Ectodermal cell (in vitro differentiated cells): ENCODE measurements at regions not wholly inside any gene's neighbourhood (a gene's known extent, or its start where the extent isn't known, plus 50 kb on each side); places are given as distances from the start of the nearest gene placed in this dataset.

Experiments used
- H3K27ac ChIP-seq: 2 replicates; pipeline ENCODE4 v1.7.0; 2013; ENCODE audit warnings: mild to moderate bottlenecking, low read depth, low read length; ENCODE audit not compliant: insufficient read depth, poor library complexity, severe bottlenecking
- H3K27me3 ChIP-seq: 2 replicates; pipeline ENCODE4 v1.7.0; 2013; ENCODE audit warnings: mild to moderate bottlenecking, low read length; ENCODE audit not compliant: insufficient read depth, control insufficient read depth, poor library complexity, severe bottlenecking
- H3K36me3 ChIP-seq: one replicate; pipeline ENCODE4 v1.7.0; 2013; ENCODE audit warnings: low read length; ENCODE audit not compliant: control insufficient read depth, insufficient read depth
- H3K4me1 ChIP-seq: one replicate; pipeline ENCODE4 v1.7.0; 2013; ENCODE audit warnings: low read length; ENCODE audit not compliant: control insufficient read depth, insufficient read depth
- H3K4me3 ChIP-seq: 2 replicates; pipeline ENCODE4 v1.7.0; 2013; ENCODE audit warnings: low read depth, low read length, control low read depth; ENCODE audit not compliant: insufficient read depth
- H3K9me3 ChIP-seq: 2 replicates; pipeline ENCODE4 v1.7.0; 2013; ENCODE audit warnings: mild to moderate bottlenecking, low read length, moderate library complexity; ENCODE audit not compliant: control insufficient read depth
- WGBS, 2 experiments: methylation state at CpG; one replicate each; pipeline ENCODE4 v1.1.7; 2013; ENCODE audit warnings: missing lambda C conversion rate in 2 of 2; 5-methylcytosine and 5-hydroxymethylcytosine counted together

GRCh38 chr14:48473944-48474343, 798.5 kb upstream of the MDGA2 start:
- Histone ChIP-seq H3K9me3 (no peaks in the 10 kb centered on the region), H3K4me1 (no peaks in the 10 kb centered on the region), H3K4me3 (no peak overlapping the region), H3K27ac (no peak overlapping the region), H3K36me3 (no peaks in the 10 kb centered on the region), H3K27me3 (no peaks in the 10 kb centered on the region)
- no CpG with 5 or more reads among the region's 1 CpG for WGBS, 2 experiments

- Histone ChIP-seq H3K9me3 (no peaks in the 10 kb centered on the region), H3K4me3 (no peak overlapping the region), H3K4me1 (no peaks in the 10 kb centered on the region), H3K36me3 (no peaks in the 10 kb centered on the region), H3K27me3 (no peaks in the 10 kb centered on the region), H3K27ac (no peak overlapping the region)
These were observed 780.6 kb upstream of the MDGA2 start for GRCh38 chr14:48456051-48456450.

- Histone ChIP-seq H3K4me3 (no peak overlapping the region), H3K27me3 (no peaks in the 10 kb centered on the region), H3K36me3 (no peaks in the 10 kb centered on the region), H3K4me1 (no peaks in the 10 kb centered on the region), H3K9me3 (no peaks in the 10 kb centered on the region), H3K27ac (no peak overlapping the region)
- 100% methylated on average over 2 of the region's 2 CpGs for WGBS, 2 experiments
These were observed 779.5 kb upstream of the MDGA2 start for GRCh38 chr14:48454887-48455286.

GRCh38 chr14:48452437-48452995, 777.1 kb upstream of the MDGA2 start:
- Histone ChIP-seq H3K27me3 (no peaks in the 10 kb centered on the region), H3K27ac (no peak overlapping the region), H3K4me1 (no peaks in the 10 kb centered on the region), H3K36me3 (no peaks in the 10 kb centered on the region), H3K4me3 (no peak overlapping the region), H3K9me3 (no peaks in the 10 kb centered on the region)
- WGBS, 2 experiments = 93 to 95% methylated on average over 2 of the region's 2 CpGs

- Histone ChIP-seq H3K36me3 (no peaks in the 10 kb centered on the region), H3K27me3 (no peaks in the 10 kb centered on the region), H3K27ac (no peak overlapping the region), H3K4me1 (no peaks in the 10 kb centered on the region), H3K9me3 (no peaks in the 10 kb centered on the region), H3K4me3 (no peak overlapping the region)
- WGBS, 2 experiments = 84 to 92% methylated on average over 2 of the region's 2 CpGs
These were observed 759.8 kb upstream of the MDGA2 start for GRCh38 chr14:48435221-48435620.

- Histone ChIP-seq H3K36me3 (no peaks in the 10 kb centered on the region), H3K27me3 (no peaks in the 10 kb centered on the region), H3K9me3 (no peaks in the 10 kb centered on the region), H3K27ac (no peak overlapping the region), H3K4me3 (no peak overlapping the region), H3K4me1 (no peaks in the 10 kb centered on the region)
- WGBS, 2 experiments = 92 to 94% methylated on average over 5 of the region's 5 CpGs
These were observed 755.4 kb upstream of the MDGA2 start for GRCh38 chr14:48430805-48431204.

- no peaks in the 10 kb centered on the region for H3K36me3 ChIP-seq
- no peak overlapping the region for H3K27ac ChIP-seq
- H3K4me3 ChIP-seq = no peak overlapping the region
- no peaks in the 10 kb centered on the region for H3K9me3 ChIP-seq
- 100% methylated on average over 1 of the region's 2 CpGs; no CpG with 5 or more reads in 1 of the 2 experiments for WGBS, 2 experiments
- H3K4me1 ChIP-seq = no peaks in the 10 kb centered on the region
- H3K27me3 ChIP-seq = no peaks in the 10 kb centered on the region
These were observed 754.1 kb upstream of the MDGA2 start for GRCh38 chr14:48429512-48429911.

- Histone ChIP-seq H3K4me1 (peaks cover 6% of the 10 kb centered on the region), H3K9me3 (no peaks in the 10 kb centered on the region), H3K27me3 (no peaks in the 10 kb centered on the region), H3K4me3 (no peak overlapping the region), H3K36me3 (no peaks in the 10 kb centered on the region), H3K27ac (no peak overlapping the region)
- WGBS, 2 experiments = 95 to 96% methylated on average over 4 of the region's 4 CpGs
These were observed 742.5 kb upstream of the MDGA2 start for GRCh38 chr14:48417715-48418500.

- 93 to 100% methylated on average over 1 of the region's 1 CpG for WGBS, 2 experiments
- Histone ChIP-seq H3K27ac (no peak overlapping the region), H3K9me3 (no peaks in the 10 kb centered on the region), H3K36me3 (no peaks in the 10 kb centered on the region), H3K4me1 (no peaks in the 10 kb centered on the region), H3K27me3 (no peaks in the 10 kb centered on the region), H3K4me3 (no peak overlapping the region)
These were observed 725.9 kb upstream of the MDGA2 start for GRCh38 chr14:48401321-48401720.

GRCh38 chr14:48398675-48399282, 723.4 kb upstream of the MDGA2 start:
- H3K27ac ChIP-seq = no peak overlapping the region
- no peaks in the 10 kb centered on the region for H3K27me3 ChIP-seq
- H3K9me3 ChIP-seq = no peaks in the 10 kb centered on the region
- no peaks in the 10 kb centered on the region for H3K36me3 ChIP-seq
- WGBS, 2 experiments = 51 to 63% methylated on average over 2 of the region's 2 CpGs
- H3K4me1 ChIP-seq = no peaks in the 10 kb centered on the region
- no peak overlapping the region for H3K4me3 ChIP-seq
